ENCODE measurements at regions not wholly inside any gene's neighbourhood (a gene's known extent, or its start where the extent isn't known, plus 50 kb on each side); places are given as distances from the start of the nearest gene placed in this dataset.

GRCh38 chr3:107962946-107963345 lies 127.9 kb downstream of the CD47 start:
- DNase-seq (no peak), ATAC-seq (ENCODE audit: low read depth) (no peak)
- peaks cover 5% of the 10 kb centered on the region for H3K36me3 Mint-ChIP-seq
- no peaks in the 10 kb centered on the region for H3K27me3 Mint-ChIP-seq
- POLR2A ChIA-PET, result no interaction called here
- H3K4me1 Mint-ChIP-seq, result peaks cover 6% of the 10 kb centered on the region
- H3K27ac Mint-ChIP-seq, result no peak overlapping the region
- H3K9me3 Mint-ChIP-seq, result peaks cover 3% of the 10 kb centered on the region
- no peak overlapping the region for H3K4me3 Mint-ChIP-seq

DNA sequence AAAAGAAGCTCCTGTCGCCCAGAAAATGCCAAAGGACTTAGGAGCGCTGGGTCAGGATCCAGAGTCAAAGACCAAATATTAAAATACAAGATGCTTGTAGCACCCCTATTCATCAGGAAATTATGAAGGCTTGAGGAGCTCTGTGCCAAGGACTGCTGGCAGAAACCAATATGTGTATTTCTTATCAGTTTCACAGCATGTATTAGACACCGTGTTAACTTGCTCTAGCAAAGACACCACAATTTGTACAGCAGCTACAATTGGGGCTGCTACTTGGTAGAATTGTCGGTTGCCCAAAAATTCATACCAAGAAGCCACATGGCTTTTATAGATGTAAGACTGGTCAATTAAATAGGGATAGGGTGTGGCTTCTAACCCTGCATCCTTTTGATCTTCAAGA lies 128.8 kb downstream of the CD47 start:
- ATAC-seq (ENCODE audit: low read depth), result no peak
- no peak overlapping the region for H3K4me3 Mint-ChIP-seq
- DNase-seq, result no peak
- no peak overlapping the region for H3K27ac Mint-ChIP-seq
- H3K27me3 Mint-ChIP-seq, result peaks cover 2% of the 10 kb centered on the region
- POLR2A ChIA-PET, result no interaction called here
- peaks cover 3% of the 10 kb centered on the region for H3K9me3 Mint-ChIP-seq
- H3K4me1 Mint-ChIP-seq, result peaks cover 4% of the 10 kb centered on the region
- peaks cover 6% of the 10 kb centered on the region for H3K36me3 Mint-ChIP-seq

GRCh38 chr3:107959550-107960154 lies 131.2 kb downstream of the CD47 start:
- POLR2A ChIA-PET, result no interaction called here
- H3K9me3 Mint-ChIP-seq, result peaks cover 3% of the 10 kb centered on the region
- H3K27me3 Mint-ChIP-seq, result peaks cover 13% of the 10 kb centered on the region
- DNase-seq, result no peak
- no peak for ATAC-seq (ENCODE audit: low read depth)
- H3K36me3 Mint-ChIP-seq, result peaks cover 6% of the 10 kb centered on the region
- H3K4me3 Mint-ChIP-seq, result no peak overlapping the region
- peaks cover 12% of the 10 kb centered on the region for H3K4me1 Mint-ChIP-seq
- no peak overlapping the region for H3K27ac Mint-ChIP-seq

- DNase-seq, result no peak
- Mint-ChIP-seq H3K4me1 (peaks cover 18% of the 10 kb centered on the region), H3K36me3 (peaks cover 3% of the 10 kb centered on the region), H3K27ac (no peak overlapping the region), H3K27me3 (peaks cover 13% of the 10 kb centered on the region), H3K9me3 (peaks cover 3% of the 10 kb centered on the region), H3K4me3 (no peak overlapping the region)
- POLR2A ChIA-PET, result no interaction called here
- ATAC-seq (ENCODE audit: low read depth), result no peak
Measured at GRCh38 chr3:107958146-107958545, 132.7 kb downstream of the CD47 start.

DNA sequence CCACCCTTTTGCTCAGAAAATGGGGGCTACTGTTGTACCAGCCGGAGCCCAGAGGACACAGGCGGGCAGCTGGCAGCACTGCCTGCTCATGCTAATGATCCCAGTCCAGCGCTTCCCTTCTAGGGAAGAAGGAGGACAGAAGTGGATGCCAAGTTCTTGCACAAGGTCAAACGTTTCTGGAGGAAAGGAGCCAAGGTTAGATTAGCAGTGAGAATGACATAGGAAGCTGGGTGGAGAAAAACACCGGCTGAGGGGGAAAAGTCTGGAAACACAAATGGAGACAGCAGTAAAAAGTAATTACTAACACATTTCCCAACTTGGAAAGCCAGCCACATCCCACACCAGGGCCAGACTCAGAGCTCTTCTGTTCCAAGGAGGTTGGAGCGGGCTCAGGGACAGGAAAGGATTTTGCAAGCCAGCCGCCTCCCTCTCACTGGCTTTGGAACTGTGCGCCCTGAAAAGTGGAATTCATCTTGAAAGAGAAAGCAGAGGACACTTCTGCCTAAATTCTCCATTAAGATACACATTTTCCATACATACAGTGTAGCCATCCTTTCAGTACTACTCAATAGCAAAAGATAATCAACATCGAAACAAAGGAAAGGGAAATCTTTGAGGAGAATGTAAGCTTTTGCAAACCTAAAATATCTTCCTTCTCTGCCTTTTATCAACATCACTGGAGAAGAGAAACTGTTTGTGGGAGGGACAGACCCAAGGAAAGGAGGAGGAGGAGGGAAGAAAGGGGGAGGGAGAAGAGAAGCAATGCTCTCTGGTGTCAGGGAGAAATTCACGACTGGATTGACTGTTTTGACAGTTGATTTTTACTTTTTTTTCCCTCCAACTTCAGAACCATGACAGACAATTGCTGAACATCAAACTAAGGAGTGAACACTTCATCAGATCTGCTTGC lies 133.6 kb downstream of the CD47 start:
- Mint-ChIP-seq H3K36me3 (peaks cover 3% of the 10 kb centered on the region), H3K4me3 (no peak overlapping the region), H3K27ac (no peak overlapping the region), H3K9me3 (peaks cover 3% of the 10 kb centered on the region), H3K27me3 (peaks cover 13% of the 10 kb centered on the region), H3K4me1 (peaks cover 18% of the 10 kb centered on the region)
- POLR2A ChIA-PET, result no interaction called here
- no peak for ATAC-seq (ENCODE audit: low read depth)
- no peak for DNase-seq

GRCh38 chr3:107954845-107955244 lies 136.0 kb downstream of the CD47 start:
- ATAC-seq (ENCODE audit: low read depth), result peak; percentile 47
- Mint-ChIP-seq H3K27me3 (peaks cover 13% of the 10 kb centered on the region), H3K27ac (no peak overlapping the region), H3K36me3 (peaks cover 4% of the 10 kb centered on the region), H3K4me3 (no peak overlapping the region), H3K9me3 (peaks cover 3% of the 10 kb centered on the region), H3K4me1 (peaks cover 18% of the 10 kb centered on the region)
- POLR2A ChIA-PET, result no interaction called here
- DNase-seq, result no peak

DNA sequence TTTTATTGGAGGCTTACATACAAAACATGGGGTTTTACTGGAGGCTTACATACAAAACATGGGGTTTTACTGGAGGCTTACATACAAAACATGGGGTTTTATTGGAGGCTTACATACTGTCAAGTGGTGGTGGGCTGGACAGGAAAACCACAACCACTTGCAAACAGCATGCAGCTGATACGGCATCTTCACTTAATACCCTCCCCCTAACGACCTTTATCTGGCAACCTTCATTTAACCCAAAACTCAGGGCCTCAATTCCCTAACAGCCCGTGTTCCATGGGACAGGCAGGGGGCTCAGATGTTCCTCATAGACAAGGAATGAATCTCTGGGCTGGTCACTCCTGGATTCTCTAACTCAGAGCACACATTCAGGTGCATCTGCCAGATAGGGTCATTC lies 137.1 kb downstream of the CD47 start:
- H3K9me3 Mint-ChIP-seq, result peaks cover 1% of the 10 kb centered on the region
- H3K27ac Mint-ChIP-seq, result no peak overlapping the region
- H3K36me3 Mint-ChIP-seq, result peaks cover 3% of the 10 kb centered on the region
- H3K4me1 Mint-ChIP-seq, result peaks cover 18% of the 10 kb centered on the region
- no peak overlapping the region for H3K4me3 Mint-ChIP-seq
- peaks cover 13% of the 10 kb centered on the region for H3K27me3 Mint-ChIP-seq
- no peak for DNase-seq
- no peak for ATAC-seq (ENCODE audit: low read depth)
- POLR2A ChIA-PET, result no interaction called here

DNA sequence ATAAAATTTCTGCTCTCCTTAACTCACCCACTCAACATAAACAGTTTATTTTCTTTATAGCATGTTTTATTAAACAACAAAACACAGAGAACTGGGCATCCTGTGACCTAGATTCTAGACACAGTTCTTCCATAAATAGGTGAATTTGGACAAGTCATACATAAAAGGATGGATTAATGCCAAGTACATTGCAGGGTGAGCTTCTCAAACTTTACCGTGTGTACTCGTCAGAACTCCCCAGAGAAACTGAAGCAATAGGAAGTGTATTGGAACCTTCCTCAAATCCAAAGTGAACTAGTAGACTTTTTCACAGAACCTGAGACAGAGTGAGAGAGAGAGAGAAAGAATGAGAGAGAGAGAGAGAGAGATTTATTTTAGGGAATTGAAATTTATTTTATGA lies 139.7 kb downstream of the CD47 start:
- Mint-ChIP-seq H3K27me3 (peaks cover 5% of the 10 kb centered on the region), H3K27ac (no peak overlapping the region), H3K4me1 (peaks cover 16% of the 10 kb centered on the region), H3K4me3 (no peak overlapping the region), H3K36me3 (peaks cover 5% of the 10 kb centered on the region), H3K9me3 (peaks cover 7% of the 10 kb centered on the region)
- ATAC-seq (ENCODE audit: low read depth), result no peak
- POLR2A ChIA-PET, result no interaction called here
- no peak for DNase-seq

- H3K4me1 Mint-ChIP-seq, result peaks cover 16% of the 10 kb centered on the region
- H3K27me3 Mint-ChIP-seq, result peaks cover 4% of the 10 kb centered on the region
- H3K27ac Mint-ChIP-seq, result no peak overlapping the region
- H3K9me3 Mint-ChIP-seq, result peaks cover 7% of the 10 kb centered on the region
- peaks cover 5% of the 10 kb centered on the region for H3K36me3 Mint-ChIP-seq
- ATAC-seq (ENCODE audit: low read depth) (no peak), DNase-seq (no peak)
- POLR2A ChIA-PET, result no interaction called here
- no peak overlapping the region for H3K4me3 Mint-ChIP-seq
Measured at GRCh38 chr3:107950417-107950816, 140.4 kb downstream of the CD47 start.

DNA sequence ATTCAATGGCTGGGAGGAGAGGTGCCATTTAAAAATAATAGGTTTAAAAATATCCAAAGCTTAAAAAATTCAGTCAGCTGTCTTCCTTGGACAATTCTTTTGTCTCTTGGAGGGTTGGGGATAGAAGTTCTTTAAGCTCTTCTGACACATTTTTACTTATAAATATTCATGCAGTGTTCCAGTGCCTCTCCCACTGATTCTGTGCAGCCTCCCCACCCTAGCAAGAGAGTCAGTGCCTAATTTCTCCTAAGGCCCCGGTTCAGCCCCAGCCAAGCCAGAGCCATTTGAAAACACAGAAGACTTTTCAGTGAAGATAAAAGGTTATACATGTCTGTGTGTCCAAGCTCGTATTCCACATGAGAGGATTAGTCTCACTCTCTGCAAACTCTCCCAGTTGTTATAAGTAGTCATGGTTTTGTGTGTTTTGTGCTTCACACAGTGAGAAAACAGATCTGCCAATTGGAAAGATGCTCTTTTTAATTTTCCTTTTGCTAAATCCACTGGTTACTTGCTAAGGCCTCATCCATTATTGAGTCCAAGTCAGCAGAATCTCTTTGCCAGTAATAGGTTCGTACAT lies 141.3 kb downstream of the CD47 start:
- no peaks in the 10 kb centered on the region for H3K27me3 Mint-ChIP-seq
- ATAC-seq (ENCODE audit: low read depth) (no peak), DNase-seq (no peak)
- peaks cover 7% of the 10 kb centered on the region for H3K9me3 Mint-ChIP-seq
- H3K4me3 Mint-ChIP-seq, result no peak overlapping the region
- peaks cover 8% of the 10 kb centered on the region for H3K4me1 Mint-ChIP-seq
- H3K27ac Mint-ChIP-seq, result no peak overlapping the region
- POLR2A ChIA-PET, result no interaction called here
- peaks cover 5% of the 10 kb centered on the region for H3K36me3 Mint-ChIP-seq

DNA sequence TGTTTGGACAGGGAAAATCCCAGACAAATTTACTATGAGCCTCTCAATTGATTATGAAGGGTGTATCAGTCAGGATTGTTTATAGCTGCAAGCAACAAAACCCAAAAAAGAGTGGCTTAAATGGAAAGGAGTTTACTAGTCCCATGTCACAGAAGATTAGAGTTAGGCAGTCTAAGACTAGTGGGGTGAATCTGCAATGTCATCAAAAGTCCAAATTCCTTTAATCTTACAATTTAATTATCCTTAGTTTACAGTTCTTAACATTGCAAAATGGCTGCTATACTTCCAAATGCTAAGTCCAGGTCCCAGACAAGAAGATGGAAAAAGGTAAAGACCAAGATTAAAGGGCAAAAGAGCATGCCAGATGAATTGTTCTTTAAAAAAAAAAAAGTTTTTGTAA lies 143.6 kb downstream of the CD47 start:
- Mint-ChIP-seq H3K4me1 (peaks cover 3% of the 10 kb centered on the region), H3K27ac (no peak overlapping the region), H3K27me3 (no peaks in the 10 kb centered on the region), H3K4me3 (no peak overlapping the region), H3K9me3 (peaks cover 7% of the 10 kb centered on the region), H3K36me3 (peaks cover 5% of the 10 kb centered on the region)
- POLR2A ChIA-PET, result no interaction called here
- DNase-seq (no peak), ATAC-seq (ENCODE audit: low read depth) (no peak)

- no peak for DNase-seq
- Mint-ChIP-seq H3K27ac (no peak overlapping the region), H3K36me3 (peaks cover 5% of the 10 kb centered on the region), H3K27me3 (no peaks in the 10 kb centered on the region), H3K4me1 (peaks cover 8% of the 10 kb centered on the region), H3K4me3 (no peak overlapping the region), H3K9me3 (peaks cover 6% of the 10 kb centered on the region)
- no peak for ATAC-seq (ENCODE audit: low read depth)
- POLR2A ChIA-PET, result no interaction called here
Measured at GRCh38 chr3:107946700-107947099, 144.1 kb downstream of the CD47 start.

DNA sequence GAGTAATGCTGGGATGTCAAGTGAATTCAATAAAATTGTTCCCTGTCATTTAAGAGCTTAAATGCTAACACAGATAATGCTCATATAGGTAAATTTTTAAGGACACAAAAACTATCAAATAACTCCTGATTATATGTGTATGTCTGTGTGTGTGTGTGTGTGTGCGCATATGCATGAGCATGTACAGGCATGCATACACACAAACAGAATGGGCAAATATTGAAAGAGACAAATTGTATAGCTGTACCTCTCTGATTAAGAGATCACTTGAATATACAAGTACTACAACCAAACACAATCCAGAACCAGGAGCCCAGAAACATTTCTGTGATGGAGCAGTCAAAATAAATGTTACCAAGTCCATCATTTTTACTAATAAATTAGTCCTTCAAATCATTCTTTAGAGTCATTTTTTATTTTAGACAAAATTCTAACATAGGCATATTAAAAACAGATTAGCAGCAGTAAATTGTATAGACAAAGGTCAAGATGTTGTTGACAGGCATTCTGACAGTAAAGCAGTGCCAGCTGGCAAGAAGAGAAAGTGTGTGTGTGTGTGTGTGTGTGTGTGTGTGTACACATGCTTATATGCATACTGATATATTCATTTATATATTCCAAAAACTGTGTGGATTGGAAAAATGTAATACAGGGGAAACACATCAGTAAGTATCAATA lies 145.3 kb downstream of the CD47 start:
- POLR2A ChIA-PET, result interaction anchor here (0.9 kb wide), 1 partner anchor 99 kb away, joined by 4 read pairs; no protein-coding TSS in a partner anchor

More for the DNA sequence above, 145.3 kb downstream of the CD47 start:
- Mint-ChIP-seq H3K4me1 (peaks cover 11% of the 10 kb centered on the region), H3K27ac (no peak overlapping the region), H3K4me3 (no peak overlapping the region), H3K36me3 (peaks cover 4% of the 10 kb centered on the region), H3K9me3 (peaks cover 6% of the 10 kb centered on the region), H3K27me3 (no peaks in the 10 kb centered on the region)
- no peak for DNase-seq
- ATAC-seq (ENCODE audit: low read depth), result no peak

All from activated naive CD8-positive, alpha-beta T cell treated with anti-CD3 and anti-CD28 coated beads, Interleukin-2, amount 10 ng/mL, durations not matched to agents 7 days and 5 days (primary cell).